ENCODE measurements at regions not wholly inside any gene's neighbourhood (a gene's known extent, or its start where the extent isn't known, plus 50 kb on each side); places are given as distances from the start of the nearest gene placed in this dataset.
"Not testable (repeated sequence)": the region's sequence is repeated elsewhere in the genome, so short reads cannot be mapped to it uniquely, and the experiment has no call there.

- DNase-seq (ENCODE audit: extremely low read depth, low read depth) = peak; percentile 68
- no peak for TF ChIP-seq CTCF (IDR thresholded peaks at IDR 0.05; ENCODE audit: low read depth, low read length, missing control alignments)
- no peak overlapping the region for H3K4me3 ChIP-seq (replicated peaks; ENCODE audit: low read depth, low read length)
Observed at GRCh38 chr1:148353461-148354283, 129.4 kb downstream of the PPIAL4G start.

GRCh38 chr1:148352470-148353053 lies 130.5 kb downstream of the PPIAL4G start:
- TF ChIP-seq CTCF (IDR thresholded peaks at IDR 0.05; ENCODE audit: low read depth, low read length, missing control alignments) = no peak
- DNase-seq (ENCODE audit: extremely low read depth, low read depth) = no peak
- H3K4me3 ChIP-seq (replicated peaks; ENCODE audit: low read depth, low read length) = no peak overlapping the region

- no peak for TF ChIP-seq CTCF (IDR thresholded peaks at IDR 0.05; ENCODE audit: low read depth, low read length, missing control alignments)
- DNase-seq (ENCODE audit: extremely low read depth, low read depth) = no peak
- H3K4me3 ChIP-seq (replicated peaks; ENCODE audit: low read depth, low read length) = no peak overlapping the region
Observed at GRCh38 chr1:148347781-148348180, 135.3 kb downstream of the PPIAL4G start.

GRCh38 chr1:148345659-148346151 lies 137.4 kb downstream of the PPIAL4G start:
- TF ChIP-seq CTCF (IDR thresholded peaks at IDR 0.05; ENCODE audit: low read depth, low read length, missing control alignments) = peak; percentile 58
- H3K4me3 ChIP-seq (replicated peaks; ENCODE audit: low read depth, low read length); DNase-seq (ENCODE audit: extremely low read depth, low read depth): not testable (repeated sequence)

GRCh38 chr1:148344651-148345050 lies 138.5 kb downstream of the PPIAL4G start:
- DNase-seq (ENCODE audit: extremely low read depth, low read depth); H3K4me3 ChIP-seq (replicated peaks; ENCODE audit: low read depth, low read length): not testable (repeated sequence)

- not testable (repeated sequence) for H3K4me3 ChIP-seq (replicated peaks; ENCODE audit: low read depth, low read length); DNase-seq (ENCODE audit: extremely low read depth, low read depth)
Observed at GRCh38 chr1:148341729-148342128, 141.4 kb downstream of the PPIAL4G start.

GRCh38 chr1:148336121-148336918 lies 146.8 kb downstream of the PPIAL4G start:
- not testable (repeated sequence) for H3K4me3 ChIP-seq (replicated peaks; ENCODE audit: low read depth, low read length); DNase-seq (ENCODE audit: extremely low read depth, low read depth)

Measured in HFF-Myc (cell line).